CD1c-positive myeloid dendritic cell (primary cell): ENCODE measurements at regions not wholly inside any gene's neighbourhood (a gene's known extent, or its start where the extent isn't known, plus 50 kb on each side); places are given as distances from the start of the nearest gene placed in this dataset.

Experiments
- DNase-seq: peaks from one replicate; pipeline ENCODE4 v3.0.0-alpha.2; 2016; ENCODE audit errors: extremely low spot score

DNA sequence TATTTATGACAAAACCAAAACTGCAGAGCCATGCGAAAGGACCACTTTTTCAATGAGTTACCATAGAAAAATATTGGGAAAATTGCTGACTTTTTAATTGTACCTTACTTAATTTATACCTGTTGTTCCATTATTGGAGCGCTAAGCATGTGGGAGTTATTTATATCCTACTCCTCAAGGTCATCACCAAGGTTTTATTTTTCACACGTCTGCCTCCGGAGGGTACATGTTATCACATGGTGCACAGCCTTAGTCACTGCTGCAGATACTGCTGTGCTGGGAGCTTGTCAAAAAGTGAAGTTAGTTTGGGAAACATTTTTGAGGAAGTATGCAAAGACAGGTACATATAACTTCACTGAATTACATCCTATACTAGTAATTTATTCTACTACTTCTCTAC, 1444.3 kb downstream of the AACS start:
- no peak for DNase-seq

DNA sequence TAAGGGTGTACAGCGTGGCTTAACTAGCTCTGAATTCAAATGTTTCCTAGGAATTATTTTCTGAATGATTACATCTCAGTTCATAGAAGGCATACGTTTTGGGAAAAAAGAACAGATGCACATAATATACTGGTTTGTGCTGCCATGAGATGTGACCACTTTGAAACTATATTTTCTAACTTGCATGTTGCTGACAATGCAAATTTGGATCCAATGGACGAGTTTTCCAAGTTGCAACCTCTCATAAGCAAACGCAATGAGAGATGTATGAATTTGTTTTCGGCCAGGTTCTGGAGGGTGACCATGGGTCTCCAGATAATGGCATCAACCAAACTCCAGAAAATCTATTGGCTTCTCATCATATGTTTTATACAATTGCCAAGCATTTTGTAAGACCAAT, 1445.4 kb downstream of the AACS start:
- no peak for DNase-seq

DNA sequence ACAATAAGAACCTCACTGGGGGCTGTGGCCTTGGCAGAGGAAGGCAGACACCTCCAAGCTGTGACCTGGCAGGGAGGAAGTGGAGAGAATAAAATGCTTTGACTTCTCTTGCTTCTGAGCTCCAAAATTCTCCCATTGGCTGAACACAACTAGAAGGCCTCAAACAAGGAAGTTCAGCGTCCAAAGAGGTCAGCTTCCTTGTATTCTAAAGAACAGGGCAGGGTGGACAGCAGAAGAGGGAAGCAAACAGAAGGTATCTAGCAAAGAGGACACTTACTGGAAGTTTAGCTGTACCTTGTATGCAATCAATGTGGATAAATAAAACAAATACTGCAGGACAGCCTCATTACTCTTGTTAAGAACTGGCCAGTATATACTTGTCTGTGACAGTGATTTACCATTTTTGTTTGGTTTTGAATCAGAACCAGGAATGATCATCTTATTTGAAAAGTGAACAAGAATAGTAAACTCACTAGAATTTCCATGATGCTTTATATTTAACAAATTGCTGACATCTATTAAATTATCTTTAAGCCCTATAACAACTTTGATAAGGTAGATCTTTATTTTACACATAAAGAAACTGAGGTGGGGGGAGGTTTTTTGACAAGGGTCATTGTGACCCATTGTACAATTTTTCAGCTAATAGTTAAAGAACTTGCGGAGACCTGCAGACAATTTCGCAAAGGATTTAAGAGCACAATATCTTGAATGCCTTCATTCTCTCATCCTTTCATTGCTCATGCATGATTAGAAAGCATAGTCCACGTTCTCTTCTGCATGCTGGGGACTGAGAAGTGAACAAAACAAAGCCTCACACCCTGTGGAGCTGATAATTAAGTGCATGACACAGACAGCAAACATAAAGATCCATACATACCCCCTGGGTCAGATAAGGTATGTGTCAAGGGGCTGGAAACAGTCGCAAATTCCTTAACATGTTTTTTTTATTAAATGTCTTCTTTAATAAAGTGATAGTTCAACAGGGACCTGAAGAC, 1448.0 kb downstream of the AACS start:
- DNase-seq: no peak

DNA sequence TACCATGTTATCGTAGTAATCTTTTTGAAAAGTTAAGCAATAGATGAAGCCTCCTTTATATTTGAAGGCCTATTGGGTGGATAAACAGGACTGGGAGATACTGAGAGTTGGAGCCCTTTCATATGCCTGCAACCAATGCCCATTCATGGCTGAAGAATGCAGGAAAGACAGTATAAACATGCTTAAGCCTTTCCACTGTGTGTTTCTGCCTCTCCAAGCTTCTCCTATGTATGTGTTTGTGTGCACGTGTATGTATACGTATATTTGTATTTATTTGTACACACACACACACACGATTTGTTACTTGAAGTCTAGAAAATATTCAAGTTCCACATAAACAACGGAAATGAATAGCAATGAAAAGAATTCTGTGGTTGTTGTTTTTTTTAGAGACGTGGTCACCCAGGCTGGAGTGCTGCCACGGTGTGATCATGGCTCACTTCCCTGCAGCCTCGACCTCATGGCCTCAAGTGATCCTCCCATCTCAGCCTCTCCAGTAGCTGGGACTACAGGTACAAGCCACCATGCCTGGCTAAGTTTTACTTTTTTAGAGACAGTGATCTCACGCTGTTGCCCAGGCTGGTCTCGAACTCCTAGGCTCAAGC, 1453.5 kb downstream of the AACS start:
- DNase-seq: no peak

DNA sequence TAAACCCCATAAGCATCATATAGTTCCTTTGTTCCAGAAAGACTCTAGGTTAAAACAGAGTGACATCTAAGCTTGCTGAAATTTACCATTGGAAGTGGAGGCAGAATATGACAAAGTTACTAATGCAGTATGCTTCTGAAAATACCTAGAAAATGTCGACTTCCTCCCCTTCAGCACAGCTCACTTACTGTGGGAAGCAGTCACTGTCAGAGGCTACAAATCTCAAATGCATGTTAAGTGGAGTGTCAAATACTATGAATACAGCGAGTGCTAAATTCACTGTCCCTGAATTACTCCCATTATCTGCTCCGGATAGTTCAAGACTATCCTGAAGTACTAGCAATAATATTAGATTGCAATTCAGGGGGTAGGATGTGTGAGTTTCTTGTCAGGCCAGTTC, 1454.6 kb downstream of the AACS start:
- DNase-seq: no peak

DNA sequence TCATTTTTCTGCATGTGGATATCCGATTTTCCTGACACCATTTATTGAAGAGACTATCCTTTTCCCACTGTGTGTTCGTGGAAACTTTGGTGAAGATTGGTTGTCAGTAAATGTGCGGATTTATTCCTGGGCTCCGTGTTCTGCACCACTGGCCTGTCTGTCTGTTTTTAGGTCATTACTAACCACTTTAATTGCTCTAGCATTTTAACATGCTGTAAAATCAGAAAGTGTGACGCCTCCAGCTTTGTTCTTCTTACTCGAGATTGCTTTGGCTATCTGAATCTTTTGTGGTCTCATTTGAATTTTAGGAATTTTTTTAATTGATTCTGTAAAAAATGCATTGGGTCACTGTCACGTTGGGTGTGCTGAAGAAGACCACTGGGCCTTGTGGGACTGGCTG, 1458.7 kb downstream of the AACS start:
- no peak for DNase-seq

DNA sequence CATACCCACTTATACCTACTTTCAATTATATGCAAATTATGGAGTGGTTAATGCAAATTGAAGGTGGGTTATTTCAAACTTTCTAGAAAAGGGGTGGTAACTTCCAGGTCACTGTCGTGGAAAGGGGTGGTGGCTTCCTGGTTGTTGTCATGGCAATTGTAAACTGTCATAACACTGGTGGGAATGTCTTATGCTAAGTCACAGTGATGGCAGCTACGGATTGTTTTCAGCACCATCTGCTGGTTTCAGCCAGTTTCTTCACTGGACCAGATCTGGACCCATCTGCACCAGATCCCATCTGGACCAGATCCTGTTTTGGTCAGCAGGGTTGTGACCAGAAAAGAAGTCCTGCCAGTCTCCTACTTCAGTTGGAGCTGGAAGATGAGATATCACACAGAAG, 1469.3 kb downstream of the AACS start:
- no peak for DNase-seq

DNA sequence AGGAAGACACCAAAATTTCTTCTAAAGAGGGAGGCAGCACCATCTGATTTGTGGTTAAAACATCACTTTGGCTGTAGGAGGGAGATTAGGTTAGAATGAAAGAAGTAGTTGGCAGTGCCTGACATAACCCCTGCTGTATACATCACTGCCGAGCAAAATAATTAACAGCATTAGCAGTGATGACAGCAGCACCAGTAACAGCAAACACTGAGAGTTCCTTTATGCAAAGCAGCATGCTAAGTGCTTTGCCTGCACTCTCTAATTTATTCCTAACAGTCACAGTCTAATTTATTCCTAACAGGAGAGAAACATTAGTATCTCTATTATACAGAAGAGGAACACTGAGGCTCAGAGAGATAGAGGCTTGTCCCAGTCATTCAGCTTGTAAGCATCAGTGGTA, 1469.7 kb downstream of the AACS start:
- no peak for DNase-seq

DNA sequence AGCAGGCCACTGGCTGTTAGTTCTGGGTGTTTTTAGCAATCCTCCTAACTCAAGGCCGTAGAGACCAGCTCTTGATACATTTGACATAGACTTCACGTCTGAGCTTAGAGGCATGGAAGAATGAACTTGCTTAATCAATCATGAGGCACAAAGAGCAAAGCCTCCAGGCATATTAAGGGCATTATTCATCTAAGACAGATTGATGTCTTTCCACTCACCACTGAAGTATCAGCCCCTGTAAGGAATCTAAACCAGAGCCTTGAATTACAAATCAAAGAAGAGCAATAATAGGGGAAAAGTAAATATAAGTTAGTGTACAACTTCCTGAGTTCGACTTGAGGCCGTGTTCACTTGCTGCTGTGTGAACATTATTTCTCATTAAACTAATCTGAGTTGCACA, 1470.7 kb downstream of the AACS start:
- no peak for DNase-seq

DNA sequence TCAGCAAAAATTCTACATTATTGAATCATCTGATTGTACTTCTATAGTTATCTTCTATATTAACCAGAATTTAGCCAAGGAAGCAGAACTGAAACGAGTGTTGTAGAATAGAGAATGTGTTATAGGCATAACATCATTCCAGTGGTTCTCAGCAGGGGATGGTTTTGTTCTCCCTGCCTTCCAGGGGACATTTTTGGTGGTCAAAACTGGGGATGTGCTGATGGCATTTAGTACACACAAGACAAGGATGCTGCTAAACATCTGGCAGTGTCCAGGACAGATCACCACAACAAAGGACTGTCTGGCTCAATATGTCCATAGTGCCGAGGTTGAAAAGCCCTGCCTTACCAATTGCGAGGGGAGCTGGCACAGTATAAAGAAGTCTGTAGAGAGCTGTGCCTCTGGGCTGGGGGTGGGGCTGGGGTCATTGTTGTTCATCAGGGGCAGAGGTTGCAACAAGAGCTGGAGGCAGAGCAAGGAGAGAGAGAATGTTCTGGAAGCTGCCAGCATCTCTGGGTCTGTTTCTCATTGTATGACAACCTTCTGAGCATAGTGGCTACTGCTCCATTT, 1472.8 kb downstream of the AACS start:
- no peak for DNase-seq

DNA sequence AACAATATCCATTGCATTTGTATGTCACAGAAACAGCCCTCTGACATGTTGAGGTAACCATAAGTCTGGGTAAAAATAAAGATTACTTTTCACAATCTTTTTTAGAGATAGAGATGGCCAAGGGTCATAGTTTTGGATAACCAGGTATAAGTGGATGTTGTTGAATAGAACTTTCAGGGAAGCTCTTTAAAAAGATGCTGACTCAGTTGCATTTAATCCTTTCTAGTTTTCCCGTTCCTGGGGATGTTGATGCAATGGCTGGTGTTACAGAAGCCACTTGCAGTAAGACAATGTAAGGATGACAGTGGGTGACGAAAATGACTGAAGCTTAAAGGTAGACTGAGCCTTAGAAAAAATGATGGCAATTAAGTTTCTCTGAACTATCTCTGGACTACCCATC, 1473.7 kb downstream of the AACS start:
- DNase-seq: no peak

DNA sequence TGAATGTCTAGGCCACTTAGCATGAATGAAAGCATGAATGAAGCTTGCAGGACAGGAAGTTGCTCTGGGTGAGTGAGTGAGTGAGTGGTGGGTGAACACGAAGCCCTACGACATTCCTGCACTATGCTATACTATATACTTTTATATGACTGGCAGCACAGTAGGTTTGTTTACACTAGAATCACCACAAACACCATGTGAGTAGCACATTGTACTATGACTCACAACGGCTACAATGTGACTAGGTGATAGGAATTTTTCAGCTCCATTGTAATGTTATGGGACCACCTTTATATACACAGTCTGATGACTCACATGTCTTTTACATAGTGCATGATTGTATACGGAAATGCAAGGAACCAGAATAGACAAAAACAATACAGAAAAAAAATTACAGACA, 1480.2 kb downstream of the AACS start:
- no peak for DNase-seq

DNA sequence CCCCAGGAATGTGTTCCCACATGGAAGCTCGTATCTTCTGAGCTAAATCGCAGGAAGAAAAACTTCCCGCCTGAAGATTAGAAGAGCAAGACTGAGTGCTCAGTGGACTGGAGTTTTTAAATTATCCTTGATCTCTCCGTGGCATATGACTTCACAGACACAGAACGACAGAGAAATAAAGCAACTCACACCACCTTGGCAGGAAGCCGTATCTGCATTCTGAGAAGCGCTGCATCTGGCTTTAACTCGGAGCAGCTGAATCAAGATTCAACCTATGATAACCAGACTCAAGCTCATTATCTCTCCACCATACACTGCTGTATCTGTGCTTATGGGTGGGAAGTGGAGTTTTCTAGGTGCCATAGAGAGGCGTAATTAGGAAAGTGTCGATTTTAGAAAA, 1482.7 kb downstream of the AACS start:
- no peak for DNase-seq

DNA sequence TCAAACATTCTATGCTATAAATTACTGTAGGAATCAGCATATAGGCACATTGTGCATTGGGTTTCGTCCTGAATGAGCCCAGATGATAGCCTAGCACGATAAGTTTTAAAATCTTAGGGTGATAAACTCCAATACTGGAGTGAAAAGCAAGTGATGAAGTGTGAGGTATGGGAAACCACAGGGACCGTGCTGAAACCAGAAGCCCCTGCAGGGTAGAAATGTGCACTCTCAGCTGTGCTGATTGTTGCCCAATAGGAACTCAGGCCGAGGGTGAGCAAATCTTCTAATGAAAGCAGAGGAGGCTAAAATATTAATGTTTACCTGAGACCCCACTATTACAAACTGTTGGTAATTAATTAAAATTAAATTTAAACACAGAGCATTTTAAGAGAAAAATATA, 1486.6 kb downstream of the AACS start:
- DNase-seq: no peak

DNA sequence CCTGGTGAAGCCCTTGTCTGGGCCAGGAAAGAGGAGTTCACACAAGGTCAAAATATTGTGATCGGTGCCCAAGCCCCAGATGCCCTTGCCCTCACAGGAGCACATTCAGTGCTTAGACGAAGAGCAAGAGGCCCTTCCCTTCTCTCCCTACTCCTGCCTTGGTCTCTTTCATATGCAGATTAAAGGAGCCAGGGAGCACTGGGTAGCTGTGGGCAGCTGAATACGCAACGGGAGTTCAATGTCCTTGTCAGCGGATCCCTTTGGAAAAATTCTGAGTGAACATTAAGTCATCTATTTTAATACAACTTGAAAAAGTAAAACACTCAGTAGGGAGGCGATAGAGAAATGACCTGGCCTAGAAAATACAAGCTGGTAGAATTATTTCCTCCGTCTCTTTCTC, 1489.4 kb downstream of the AACS start:
- no peak for DNase-seq

DNA sequence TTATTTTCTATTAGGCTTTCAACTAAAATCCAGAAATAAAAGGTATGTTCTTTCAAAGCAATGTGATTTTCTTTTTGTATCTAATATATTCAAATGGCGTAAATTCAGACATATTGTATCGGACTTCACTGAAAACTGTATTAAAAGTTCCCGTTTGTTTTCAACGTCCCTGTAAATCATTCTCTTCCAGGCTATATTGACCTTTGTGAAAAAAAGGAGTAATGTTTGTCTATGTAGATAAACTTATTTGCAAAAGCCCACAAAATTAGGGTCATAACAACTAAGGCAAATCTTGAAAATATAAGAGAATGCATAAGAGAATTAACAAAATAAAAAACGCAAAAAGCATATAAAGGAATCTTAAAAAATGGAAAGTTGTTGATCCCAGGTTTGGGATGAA, 1492.4 kb downstream of the AACS start:
- no peak for DNase-seq

DNA sequence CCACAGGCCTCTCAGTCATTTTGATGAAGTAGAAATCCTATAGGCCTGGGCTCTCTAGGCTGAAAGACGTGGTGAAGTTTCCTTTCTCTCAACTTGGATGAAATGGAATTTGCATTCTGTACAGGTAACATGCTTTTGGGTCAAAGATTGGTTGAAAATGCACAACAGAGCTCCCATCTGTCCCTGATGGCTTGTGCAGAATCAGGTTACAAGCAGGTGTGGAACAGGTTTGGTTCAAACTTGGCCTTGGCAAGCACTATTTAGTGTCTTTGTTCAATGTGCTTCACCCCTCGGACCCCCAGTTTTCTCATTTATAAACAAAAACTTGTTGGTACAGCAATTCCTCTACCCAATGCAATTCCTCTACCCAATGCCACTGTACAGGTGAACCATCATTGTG, 1493.0 kb downstream of the AACS start:
- DNase-seq: no peak

DNA sequence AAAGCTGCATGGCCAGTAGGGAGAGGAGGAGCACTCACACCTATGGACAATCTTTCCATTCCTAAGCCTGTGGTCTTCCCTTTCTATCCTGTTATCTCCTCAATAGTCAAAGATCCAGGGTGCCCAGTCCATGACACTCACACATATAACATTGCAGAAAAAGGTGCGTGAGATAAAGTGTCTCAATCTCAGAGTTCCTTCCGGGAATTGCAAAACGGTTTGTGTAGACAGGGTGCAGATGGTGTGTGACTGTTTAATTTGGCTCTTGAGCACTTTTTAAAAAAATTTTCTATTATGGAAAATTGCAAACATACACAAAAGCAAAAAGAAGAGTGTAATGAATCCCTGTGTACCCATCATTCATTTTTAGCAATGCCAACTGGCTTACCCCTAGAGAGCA, 1493.6 kb downstream of the AACS start:
- no peak for DNase-seq

DNA sequence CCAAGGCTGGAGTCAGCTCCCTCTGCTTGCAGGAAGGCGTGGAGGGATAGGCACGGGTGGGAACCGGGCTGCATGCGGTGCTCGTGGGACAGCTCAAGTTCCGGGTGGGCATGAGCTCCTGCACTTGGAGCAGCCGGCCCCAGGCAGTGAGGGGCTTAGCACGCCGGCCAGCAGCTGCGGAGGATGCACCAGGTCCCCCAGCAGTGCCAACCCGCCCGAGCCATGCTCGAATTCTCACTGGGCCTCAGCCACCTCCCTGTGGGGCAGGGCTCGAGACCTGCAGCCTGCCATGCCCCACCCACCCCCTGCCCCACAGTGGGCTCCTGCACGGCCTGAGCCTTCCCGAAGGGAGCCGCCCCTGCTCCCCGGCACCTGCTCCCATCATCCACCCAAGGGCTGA, 1501.8 kb downstream of the AACS start:
- no peak for DNase-seq

DNA sequence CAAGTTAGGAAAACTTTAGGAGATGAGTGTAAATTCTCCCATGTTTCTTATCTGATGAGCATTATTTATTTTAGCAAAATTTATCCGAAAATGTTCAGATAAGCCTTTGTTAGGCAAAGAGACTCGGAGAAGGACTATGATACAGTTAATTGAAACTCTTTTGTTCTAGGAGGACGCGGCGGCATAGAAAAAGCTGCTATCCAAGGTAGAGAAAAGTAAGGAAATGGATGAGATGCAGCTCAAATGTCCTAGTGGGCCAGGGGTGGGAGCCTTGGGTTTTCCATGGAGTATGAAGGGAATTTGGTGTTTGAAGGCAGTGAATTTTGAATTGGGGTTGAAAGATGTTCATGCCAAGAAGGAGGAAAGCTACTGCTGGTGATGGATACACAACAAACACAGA, 1504.5 kb downstream of the AACS start:
- no peak for DNase-seq

DNA sequence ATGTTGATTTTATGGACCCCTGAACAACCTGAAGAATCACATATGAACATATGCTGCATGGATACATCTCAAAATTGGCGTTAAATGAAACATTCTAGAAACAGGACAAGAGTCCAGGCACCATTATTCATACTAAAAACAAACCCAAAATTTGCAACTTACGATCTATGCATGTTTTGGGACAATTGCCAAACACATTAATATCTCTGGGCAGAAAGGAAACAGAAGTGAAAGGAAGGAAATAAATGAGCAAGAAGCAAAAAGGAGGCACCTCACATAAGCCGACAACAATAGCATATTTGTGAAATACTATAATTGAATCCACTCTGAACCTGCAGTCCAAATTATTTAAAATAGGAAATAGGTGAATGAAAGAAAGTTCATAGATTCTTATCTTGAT, 1505.3 kb downstream of the AACS start:
- DNase-seq: no peak

DNA sequence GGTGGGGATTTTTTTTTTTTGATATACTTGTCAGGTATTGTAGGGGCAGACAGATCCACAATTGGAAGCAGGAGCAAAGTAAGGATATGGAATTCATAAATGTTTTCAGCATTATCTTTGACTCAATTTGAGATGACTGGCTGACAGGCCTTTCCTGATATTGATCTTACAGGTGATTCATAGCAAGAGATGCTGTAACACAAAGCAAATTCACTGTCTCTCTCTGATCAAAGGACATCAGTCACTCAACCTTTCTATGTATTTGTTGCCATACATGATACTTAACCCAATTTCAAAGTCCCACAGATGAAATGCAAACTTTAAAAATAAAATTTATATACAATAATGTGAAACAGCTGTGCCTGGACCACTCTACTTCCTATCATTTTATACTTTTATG, 1506.9 kb downstream of the AACS start:
- DNase-seq: no peak

DNA sequence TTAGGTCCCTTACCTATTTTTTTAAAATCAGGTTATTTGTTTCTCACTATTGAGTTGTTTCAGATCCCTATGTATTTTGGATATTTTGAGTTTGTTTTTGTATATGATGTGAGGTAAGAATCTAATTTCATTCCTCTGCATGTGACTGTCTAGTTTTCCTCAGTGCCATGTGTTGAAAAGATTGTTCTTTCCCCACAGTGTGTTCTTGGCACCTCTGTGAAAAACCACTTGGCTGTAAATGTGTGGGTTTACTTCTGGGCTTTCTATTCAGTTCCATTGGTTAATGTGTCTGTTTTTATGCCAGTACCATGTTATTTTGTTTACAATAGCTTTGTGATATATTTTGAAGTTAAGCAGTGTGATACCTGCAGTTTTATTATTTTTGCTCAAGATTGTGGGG, 1516.4 kb downstream of the AACS start:
- no peak for DNase-seq
